BJ (cell line): ENCODE measurements at regions not wholly inside any gene's neighbourhood (a gene's known extent, or its start where the extent isn't known, plus 50 kb on each side); places are given as distances from the start of the nearest gene placed in this dataset.

Experiments
- CTCF ChIA-PET: fragments of 350-600 bp; formaldehyde crosslinking; extraction: SDS; loops from one replicate; lab custom pipeline; 2021; ENCODE audit warnings: antibody characterized with exemption, inconsistent platforms; lab: Yijun Ruan, JAX
- POLR2A ChIA-PET: fragments of 300-600 bp; sonication (Branson Sonifier 250); formaldehyde crosslinking; extraction: SDS; loops from one replicate; lab custom pipeline; 2021; ENCODE audit warnings: antibody characterized with exemption; lab: Charles Lee
- DNase-seq: peaks from one replicate; pipeline ENCODE4 v3.0.0-alpha.2; 2011; ENCODE audit warnings: low read depth
- H3K27me3 ChIP-seq: 2 replicates; pipeline ENCODE4 v1.6.0; 2011; ENCODE audit warnings: low read length; ENCODE audit not compliant: control insufficient read depth, insufficient read depth
- H3K36me3 ChIP-seq: 2 replicates; pipeline ENCODE4 v1.5.1; 2011; ENCODE audit warnings: low read length; ENCODE audit not compliant: control insufficient read depth, insufficient read depth
- H3K4me3 ChIP-seq: 2 replicates; pipeline ENCODE4 v1.5.1; 2011; ENCODE audit warnings: low read depth, mild to moderate bottlenecking, control low read depth, low read length
- CTCF ChIP-seq: IDR thresholded peaks from 2 replicates; pipeline ENCODE4 v1.5.1; 2011; ENCODE audit warnings: low read depth, mild to moderate bottlenecking, control low read depth, inconsistent platforms, low read length, moderate library complexity; ENCODE audit not compliant: insufficient read depth

GRCh38 chr2:185899366-185899765 lies 160.8 kb downstream of the FSIP2 start:
- DNase-seq = no peak
- CTCF ChIA-PET = no interaction called here
- no peak for TF ChIP-seq CTCF
- Histone ChIP-seq H3K36me3 (no peaks in the 10 kb centered on the region), H3K27me3 (no peaks in the 10 kb centered on the region), H3K4me3 (no peak overlapping the region)
- POLR2A ChIA-PET = no interaction called here

- CTCF ChIA-PET = interaction anchor here (0.5 kb wide), 1 partner anchor 9 kb away, joined by 4 read pairs; no protein-coding TSS in a partner anchor
- DNase-seq = no peak
Measured at GRCh38 chr2:185919155-185919554, 180.6 kb downstream of the FSIP2 start.

DNA sequence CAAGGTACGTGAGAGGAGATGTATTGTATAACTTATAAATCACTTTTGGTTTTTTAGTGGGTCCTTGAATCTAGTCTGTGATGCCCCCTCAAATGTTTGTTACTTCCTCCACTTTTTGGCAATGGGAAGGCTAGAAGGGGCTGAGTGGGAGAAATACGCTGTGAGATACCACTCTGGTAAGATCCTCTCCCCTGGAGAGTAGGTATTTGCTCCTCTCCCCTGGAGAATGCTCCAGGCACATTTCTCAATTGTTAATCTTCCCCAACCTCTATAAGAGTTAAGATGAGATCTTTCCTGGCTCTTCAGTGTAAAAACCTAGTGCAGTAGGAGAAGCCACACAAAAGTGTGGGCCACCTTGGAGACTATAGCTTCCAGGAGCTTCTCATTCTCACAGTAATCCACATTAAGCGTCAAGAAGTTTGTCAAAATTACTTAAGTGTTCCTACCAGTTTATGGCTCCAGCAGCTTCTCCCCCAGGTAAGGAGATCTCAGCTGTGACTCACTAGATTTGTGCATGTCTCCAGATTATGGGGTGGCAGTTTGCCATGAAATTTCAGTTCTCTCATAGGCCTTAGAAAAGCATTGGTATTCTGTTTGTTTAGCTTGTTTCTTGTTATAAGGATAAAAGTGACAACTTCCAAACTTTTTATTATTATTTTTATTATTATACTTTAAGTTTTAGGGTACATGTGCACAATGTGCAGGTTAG lies 182.6 kb downstream of the FSIP2 start:
- Histone ChIP-seq H3K4me3 (no peak overlapping the region), H3K27me3 (no peaks in the 10 kb centered on the region), H3K36me3 (no peaks in the 10 kb centered on the region)
- TF ChIP-seq CTCF = no peak
- ChIA-PET CTCF (no interaction called here), POLR2A (no interaction called here)
- DNase-seq = no peak

More at GRCh38 chr2:185919155-185919554, 180.6 kb downstream of the FSIP2 start:
- TF ChIP-seq CTCF = no peak
- Histone ChIP-seq H3K4me3 (no peak overlapping the region), H3K27me3 (no peaks in the 10 kb centered on the region), H3K36me3 (no peaks in the 10 kb centered on the region)
- POLR2A ChIA-PET = no interaction called here

- Histone ChIP-seq H3K4me3 (no peak overlapping the region), H3K27me3 (no peaks in the 10 kb centered on the region), H3K36me3 (no peaks in the 10 kb centered on the region)
- POLR2A ChIA-PET = no interaction called here
- DNase-seq = no peak
- no peak for TF ChIP-seq CTCF
- CTCF ChIA-PET = no interaction called here
Measured at GRCh38 chr2:185934232-185934631, 195.6 kb downstream of the FSIP2 start.

DNA sequence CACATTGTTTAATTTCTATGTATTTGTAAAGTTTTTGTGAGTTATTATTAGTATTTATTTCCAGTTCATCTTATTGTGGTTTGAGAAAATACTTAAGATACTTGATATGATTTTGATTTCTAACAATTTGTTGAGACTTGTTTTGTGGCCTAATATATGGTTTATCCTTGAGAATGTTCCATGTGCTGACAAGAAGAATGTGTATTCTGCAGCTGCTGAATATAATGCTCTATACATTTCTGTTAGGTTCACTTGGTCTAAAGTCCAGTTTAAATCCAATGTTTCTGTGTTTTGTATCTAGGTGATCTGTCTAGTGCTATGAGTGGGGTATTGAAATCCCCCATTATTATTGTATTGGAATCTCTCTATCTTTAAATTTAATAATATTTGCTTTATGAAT lies 201.3 kb downstream of the FSIP2 start:
- Histone ChIP-seq H3K36me3 (no peaks in the 10 kb centered on the region), H3K27me3 (no peaks in the 10 kb centered on the region), H3K4me3 (no peak overlapping the region)
- DNase-seq = no peak
- no peak for TF ChIP-seq CTCF
- POLR2A ChIA-PET = no interaction called here
- CTCF ChIA-PET = no interaction called here
